ENCODE measurements at regions not wholly inside any gene's neighbourhood (a gene's known extent, or its start where the extent isn't known, plus 50 kb on each side); places are given as distances from the start of the nearest gene placed in this dataset.

DNA sequence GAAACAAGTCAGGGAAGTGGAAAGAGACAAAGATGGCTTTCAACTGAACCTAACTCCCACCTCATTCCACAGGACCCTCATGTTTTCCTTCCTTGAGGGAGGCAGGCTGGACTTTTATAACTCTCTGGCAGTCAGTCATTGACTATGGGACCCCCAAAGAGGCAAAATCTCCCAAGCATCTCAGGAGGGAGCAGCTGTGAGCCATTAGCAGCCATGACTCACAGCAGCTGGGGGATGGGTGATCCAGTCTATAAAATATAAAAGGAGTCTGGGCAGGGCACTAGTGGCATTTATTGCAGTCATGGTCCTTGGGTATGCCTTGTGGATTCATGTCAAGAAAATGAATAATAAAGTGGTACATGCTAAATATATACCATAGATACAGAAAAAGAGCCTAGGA, 387.0 kb upstream of the CHD6 start:
- TF ChIP-seq, protein P1, sequence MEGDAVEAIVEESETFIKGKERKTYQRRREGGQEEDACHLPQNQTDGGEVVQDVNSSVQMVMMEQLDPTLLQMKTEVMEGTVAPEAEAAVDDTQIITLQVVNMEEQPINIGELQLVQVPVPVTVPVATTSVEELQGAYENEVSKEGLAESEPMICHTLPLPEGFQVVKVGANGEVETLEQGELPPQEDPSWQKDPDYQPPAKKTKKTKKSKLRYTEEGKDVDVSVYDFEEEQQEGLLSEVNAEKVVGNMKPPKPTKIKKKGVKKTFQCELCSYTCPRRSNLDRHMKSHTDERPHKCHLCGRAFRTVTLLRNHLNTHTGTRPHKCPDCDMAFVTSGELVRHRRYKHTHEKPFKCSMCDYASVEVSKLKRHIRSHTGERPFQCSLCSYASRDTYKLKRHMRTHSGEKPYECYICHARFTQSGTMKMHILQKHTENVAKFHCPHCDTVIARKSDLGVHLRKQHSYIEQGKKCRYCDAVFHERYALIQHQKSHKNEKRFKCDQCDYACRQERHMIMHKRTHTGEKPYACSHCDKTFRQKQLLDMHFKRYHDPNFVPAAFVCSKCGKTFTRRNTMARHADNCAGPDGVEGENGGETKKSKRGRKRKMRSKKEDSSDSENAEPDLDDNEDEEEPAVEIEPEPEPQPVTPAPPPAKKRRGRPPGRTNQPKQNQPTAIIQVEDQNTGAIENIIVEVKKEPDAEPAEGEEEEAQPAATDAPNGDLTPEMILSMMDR (IDR thresholded peaks at IDR 0.05; ENCODE audit: low read length) = no peak
- no peak for TF ChIP-seq EZH2 (IDR thresholded peaks at IDR 0.05; ENCODE audit: borderline replicate concordance, low read length)
